T-cell (primary cell): ENCODE measurements at regions not wholly inside any gene's neighbourhood (a gene's known extent, or its start where the extent isn't known, plus 50 kb on each side); places are given as distances from the start of the nearest gene placed in this dataset.

Experiments used
- ATAC-seq, 4 experiments: fragments of 200-7000 bp in 3 of 4; fragments of 150-1000 bp in 1 of 4; cut with Tn5 transposase; replicated peaks in 1 of 4; 1 replicate in 3 of 4; 2 replicates in 1 of 4; pipeline ENCODE4 v1.10.0; 2021; ENCODE audit warnings: moderate library complexity in 3 of 4, mild to moderate bottlenecking in 2 of 4, moderate number of reproducible peaks in 1 of 4
- CTCF ChIA-PET, 2 donors: fragments of 300-600 bp; sonication (Branson Sonifier 250); formaldehyde crosslinking; loops; one replicate each; lab custom pipeline; 2022; ENCODE audit warnings: antibody characterized with exemption in 2 of 2; lab: Charles Lee
- POLR2A ChIA-PET, 2 donors: fragments of 300-600 bp; sonication (Branson Sonifier 250); formaldehyde crosslinking; loops; one replicate each; lab custom pipeline; 2022; ENCODE audit warnings: antibody characterized with exemption in 2 of 2; lab: Charles Lee
- DNase-seq, 35 experiments: peaks; one replicate each; pipeline versions ENCODE4 v3.0.0 to v3.0.0-alpha.2; 2013 to 2023
- H3K27ac ChIP-seq: one replicate; pipeline ENCODE4 v1.5.1; 2013; ENCODE audit warnings: low read length
- H3K27me3 ChIP-seq, 2 experiments: replicated peaks in 1 of 2; 1 replicate in 1 of 2; 2 replicates in 1 of 2; pipeline versions ENCODE4 v1.6.1 to v1.7.0; 2013; ENCODE audit warnings: low read length in 1 of 2, mixed read lengths in 1 of 2; ENCODE audit not compliant: control insufficient read depth in 2 of 2, insufficient read depth in 2 of 2; ENCODE audit errors: extremely low read depth in 1 of 2
- H3K36me3 ChIP-seq, 2 donors: 1 replicate in 1 of 2; 2 replicates in 1 of 2; pipeline versions ENCODE4 v1.6.1 to v1.7.0; 2013; ENCODE audit warnings: low read length in 1 of 2; ENCODE audit not compliant: control insufficient read depth in 2 of 2, insufficient read depth in 1 of 2; ENCODE audit errors: extremely low read depth in 1 of 2
- H3K4me1 ChIP-seq, 2 experiments: 1 replicate in 1 of 2; 2 replicates in 1 of 2; pipeline versions ENCODE4 v1.6.1 to v1.7.0; 2013; ENCODE audit warnings: low read length in 2 of 2, mixed read lengths in 1 of 2; ENCODE audit not compliant: insufficient read depth in 2 of 2, control insufficient read depth in 1 of 2; ENCODE audit errors: extremely low read depth in 1 of 2
- H3K4me3 ChIP-seq, 2 donors: 1 replicate in 1 of 2; 2 replicates in 1 of 2; pipeline versions ENCODE4 v1.5.1 to v1.7.0; 2013; ENCODE audit warnings: mild to moderate bottlenecking in 2 of 2, low read length in 1 of 2, moderate library complexity in 1 of 2; ENCODE audit not compliant: control insufficient read depth in 1 of 2; ENCODE audit errors: extremely low read depth in 1 of 2
- H3K9me3 ChIP-seq: 2 replicates; pipeline ENCODE4 v1.7.0; 2013
- H3K27ac Mint-ChIP-seq, 2 donors: one replicate each; pipeline ENCODE4 v1.8.0; 2020 to 2021; ENCODE audit warnings: mild to moderate bottlenecking in 2 of 2, mixed read lengths in 2 of 2
- H3K27me3 Mint-ChIP-seq, 2 donors: one replicate each; pipeline ENCODE4 v1.8.0; 2021 to 2022; ENCODE audit warnings: mixed read lengths in 2 of 2
- H3K36me3 Mint-ChIP-seq: one replicate; pipeline ENCODE4 v1.8.0; 2021; ENCODE audit warnings: mixed read lengths
- H3K4me1 Mint-ChIP-seq, 3 donors: one replicate each; pipeline ENCODE4 v1.8.0; 2020 to 2022; ENCODE audit warnings: mixed read lengths in 3 of 3, mild to moderate bottlenecking in 1 of 3
- H3K4me3 Mint-ChIP-seq, 3 donors: one replicate each; pipeline ENCODE4 v1.8.0; 2020 to 2022; ENCODE audit warnings: mild to moderate bottlenecking in 3 of 3, mixed read lengths in 3 of 3, moderate library complexity in 3 of 3
- H3K9me3 Mint-ChIP-seq, 3 donors: one replicate each; pipeline ENCODE4 v1.8.0; 2020 to 2022; ENCODE audit warnings: mixed read lengths in 3 of 3
- WGBS: methylation state at CpG from one replicate; pipeline ENCODE4 v1.1.5; 2013; ENCODE audit warnings: missing lambda C conversion rate; ENCODE audit not compliant: insufficient coverage; 5-methylcytosine and 5-hydroxymethylcytosine counted together

- no peak overlapping the region for H3K4me3 Mint-ChIP-seq
- DNase-seq (no peak), ATAC-seq (no peak)
- WGBS = no CpG with 5 or more reads among the region's 1 CpG
- H3K9me3 Mint-ChIP-seq = no peaks in the 10 kb centered on the region
- H3K27me3 ChIP-seq = peaks cover 0 to 2% of the 10 kb centered on the region in 2 experiments
- no peaks in the 10 kb centered on the region for H3K9me3 ChIP-seq
- CTCF ChIA-PET = interaction anchor here in 1 of 2 donors (1.5 to 1.6 kb wide), 2 partner anchors 12 to 38 kb away, joined by 3 read pairs; no protein-coding TSS in a partner anchor
- peaks cover 10 to 19% of the 10 kb centered on the region in 2 donors for H3K27me3 Mint-ChIP-seq
- H3K4me1 Mint-ChIP-seq = peaks cover 0 to 16% (median 0%) of the 10 kb centered on the region in 3 donors
- H3K4me1 ChIP-seq = peaks cover 0 to 9% of the 10 kb centered on the region in 2 experiments
- POLR2A ChIA-PET = no interaction called here
- no peak overlapping the region for H3K27ac Mint-ChIP-seq
- no peak overlapping the region for H3K27ac ChIP-seq
- no peak overlapping the region for H3K4me3 ChIP-seq
- no peaks in the 10 kb centered on the region for H3K36me3 Mint-ChIP-seq
- no peaks in the 10 kb centered on the region for H3K36me3 ChIP-seq
Measured at GRCh38 chr6:87917886-87918285, 129.8 kb upstream of the SPACA1 start.

GRCh38 chr6:87916446-87916845 lies 131.2 kb upstream of the SPACA1 start:
- CTCF ChIA-PET = interaction anchor here in 1 of 2 donors (0.8 kb wide), 1 partner anchor 14 kb away, joined by 3 read pairs; no protein-coding TSS in a partner anchor
- Histone ChIP-seq H3K4me3 (no peak overlapping the region), H3K27me3 (peaks cover 0 to 2% of the 10 kb centered on the region in 2 experiments), H3K4me1 (peaks cover 0 to 4% of the 10 kb centered on the region in 2 experiments), H3K36me3 (no peaks in the 10 kb centered on the region), H3K27ac (no peak overlapping the region), H3K9me3 (no peaks in the 10 kb centered on the region)
- H3K27ac Mint-ChIP-seq = no peak overlapping the region
- H3K4me1 Mint-ChIP-seq = peaks cover 0 to 9% (median 0%) of the 10 kb centered on the region in 3 donors
- no peak for DNase-seq
- H3K9me3 Mint-ChIP-seq = no peaks in the 10 kb centered on the region
- POLR2A ChIA-PET = no interaction called here
- H3K4me3 Mint-ChIP-seq = no peak overlapping the region
- no peak for ATAC-seq
- H3K27me3 Mint-ChIP-seq = peaks cover 12 to 19% of the 10 kb centered on the region in 2 donors
- no CpG with 5 or more reads among the region's 1 CpG for WGBS
- H3K36me3 Mint-ChIP-seq = no peaks in the 10 kb centered on the region

- peaks cover 7 to 11% of the 10 kb centered on the region in 2 donors for H3K27me3 Mint-ChIP-seq
- Histone ChIP-seq H3K4me1 (peaks cover 0 to 4% of the 10 kb centered on the region in 2 experiments), H3K27ac (no peak overlapping the region), H3K9me3 (no peaks in the 10 kb centered on the region), H3K4me3 (no peak overlapping the region), H3K27me3 (peaks cover 0 to under 1% of the 10 kb centered on the region in 2 experiments), H3K36me3 (no peaks in the 10 kb centered on the region)
- H3K4me1 Mint-ChIP-seq = peaks cover 0 to 7% (median 0%) of the 10 kb centered on the region in 3 donors
- no peaks in the 10 kb centered on the region for H3K36me3 Mint-ChIP-seq
- H3K27ac Mint-ChIP-seq = no peak overlapping the region
- 86% methylated on average over 1 of the region's 4 CpGs for WGBS
- CTCF ChIA-PET = interaction anchor here in 1 of 2 donors (0.6 kb wide), 1 partner anchor 16 kb away, joined by 4 read pairs; no protein-coding TSS in a partner anchor
- H3K4me3 Mint-ChIP-seq = no peak overlapping the region
- H3K9me3 Mint-ChIP-seq = no peaks in the 10 kb centered on the region
- DNase-seq (peak in 6 of 35 experiments; percentile 16 to 42 (median 26)), ATAC-seq (peak in 2 of 4 experiments; percentile 68 to 84)
- POLR2A ChIA-PET = no interaction called here
Measured at GRCh38 chr6:87914637-87915395, 132.8 kb upstream of the SPACA1 start.

- Mint-ChIP-seq H3K27ac (no peak overlapping the region), H3K4me3 (no peak overlapping the region), H3K9me3 (no peaks in the 10 kb centered on the region), H3K4me1 (peaks cover 4 to 11% (median 5%) of the 10 kb centered on the region in 3 donors), H3K27me3 (peaks cover 5 to 7% of the 10 kb centered on the region in 2 donors), H3K36me3 (no peaks in the 10 kb centered on the region)
- ATAC-seq (no peak), DNase-seq (no peak)
- Histone ChIP-seq H3K4me3 (no peak overlapping the region), H3K4me1 (peaks cover under 1 to 4% of the 10 kb centered on the region in 2 experiments), H3K27ac (no peak overlapping the region), H3K27me3 (no peaks in the 10 kb centered on the region), H3K36me3 (no peaks in the 10 kb centered on the region), H3K9me3 (no peaks in the 10 kb centered on the region)
- POLR2A ChIA-PET = no interaction called here
- CTCF ChIA-PET = no interaction called here
- WGBS = no CpG with 5 or more reads among the region's 6 CpGs
Measured at GRCh38 chr6:87913974-87914373, 133.7 kb upstream of the SPACA1 start.

GRCh38 chr6:87912102-87912501 lies 135.5 kb upstream of the SPACA1 start:
- Histone ChIP-seq H3K4me3 (no peak overlapping the region), H3K27ac (no peak overlapping the region), H3K9me3 (no peaks in the 10 kb centered on the region), H3K27me3 (no peaks in the 10 kb centered on the region), H3K4me1 (peaks cover 15 to 17% of the 10 kb centered on the region in 2 experiments), H3K36me3 (no peaks in the 10 kb centered on the region)
- H3K36me3 Mint-ChIP-seq = no peaks in the 10 kb centered on the region
- POLR2A ChIA-PET = interaction anchor here in 1 of 2 donors (0.6 kb wide), 1 partner anchor 54 kb away, joined by 3 read pairs; no protein-coding TSS in a partner anchor
- no peak overlapping the region for H3K4me3 Mint-ChIP-seq
- no peak for DNase-seq
- no peak for ATAC-seq
- H3K9me3 Mint-ChIP-seq = no peaks in the 10 kb centered on the region
- H3K27ac Mint-ChIP-seq = no peak overlapping the region
- CTCF ChIA-PET = no interaction called here
- H3K27me3 Mint-ChIP-seq = peaks cover 5 to 7% of the 10 kb centered on the region in 2 donors
- no CpG with 5 or more reads among the region's 1 CpG for WGBS
- peaks cover 15 to 30% (median 23%) of the 10 kb centered on the region in 3 donors for H3K4me1 Mint-ChIP-seq

- peaks cover 12 to 17% of the 10 kb centered on the region in 2 experiments for H3K4me1 ChIP-seq
- no peaks in the 10 kb centered on the region for H3K9me3 ChIP-seq
- peaks cover 5 to 10% of the 10 kb centered on the region in 2 donors for H3K27me3 Mint-ChIP-seq
- ATAC-seq (no peak), DNase-seq (no peak)
- POLR2A ChIA-PET = no interaction called here
- H3K36me3 ChIP-seq = no peaks in the 10 kb centered on the region
- peaks cover 18 to 28% (median 27%) of the 10 kb centered on the region in 3 donors for H3K4me1 Mint-ChIP-seq
- H3K4me3 Mint-ChIP-seq = no peak overlapping the region
- H3K9me3 Mint-ChIP-seq = no peaks in the 10 kb centered on the region
- no peaks in the 10 kb centered on the region for H3K36me3 Mint-ChIP-seq
- H3K27ac Mint-ChIP-seq = no peak overlapping the region
- 59% methylated on average over 2 of the region's 8 CpGs for WGBS
- CTCF ChIA-PET = no interaction called here
- no peak overlapping the region for H3K27ac ChIP-seq
- no peak overlapping the region for H3K4me3 ChIP-seq
- no peaks in the 10 kb centered on the region for H3K27me3 ChIP-seq
Measured at GRCh38 chr6:87909849-87910248, 137.8 kb upstream of the SPACA1 start.
